ENCODE measurements at regions not wholly inside any gene's neighbourhood (a gene's known extent, or its start where the extent isn't known, plus 50 kb on each side); places are given as distances from the start of the nearest gene placed in this dataset.

DNA sequence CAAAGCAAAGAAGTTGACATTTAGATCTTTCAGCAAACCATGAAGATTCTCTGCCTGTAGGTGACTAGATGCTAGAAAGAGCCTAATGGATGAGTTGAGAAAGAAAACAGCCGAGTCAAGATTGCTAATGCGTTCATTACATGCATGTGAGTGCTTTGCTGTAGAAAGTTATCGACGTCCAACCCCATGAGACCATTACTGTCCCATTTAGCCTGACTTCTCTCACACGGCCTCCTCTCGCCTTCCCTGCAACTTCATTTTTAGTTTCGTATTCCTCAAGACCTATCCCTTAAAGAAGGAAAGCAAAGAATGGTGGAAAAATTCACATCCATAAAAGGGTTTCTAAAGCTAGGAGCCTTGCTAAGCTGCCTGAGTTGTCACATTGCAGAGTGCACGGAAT is 113.7 kb upstream of the DPP6 start:
- no peak for TF ChIP-seq CTCF (IDR thresholded peaks at IDR 0.05; ENCODE audit: extremely low read depth, missing control alignments)
- DNase-seq (ENCODE audit: low spot score) = no peak

DNA sequence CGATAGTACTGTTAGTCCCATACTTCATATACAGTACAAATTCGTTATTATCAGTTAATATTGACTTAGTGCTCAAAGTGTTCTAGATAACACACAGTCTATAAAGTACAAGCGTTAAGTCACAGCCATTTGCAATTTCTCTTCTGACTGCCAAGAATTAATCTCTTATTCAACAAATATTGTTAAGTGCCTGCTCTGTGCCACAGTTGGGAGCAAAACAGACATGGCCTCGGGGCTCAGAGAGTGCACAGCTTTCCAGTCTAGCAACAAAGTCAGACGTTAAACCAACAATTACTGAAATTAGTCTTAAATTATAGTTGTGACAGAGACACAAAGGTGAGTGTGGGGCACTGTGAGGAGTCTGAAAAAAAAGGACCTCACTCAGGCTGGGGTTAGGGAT is 113.0 kb upstream of the DPP6 start:
- no peak for TF ChIP-seq CTCF (IDR thresholded peaks at IDR 0.05; ENCODE audit: extremely low read depth, missing control alignments)
- DNase-seq (ENCODE audit: low spot score) = no peak

- no peak for TF ChIP-seq CTCF (IDR thresholded peaks at IDR 0.05; ENCODE audit: extremely low read depth, missing control alignments)
- DNase-seq (ENCODE audit: low spot score) = no peak
Observed at GRCh38 chr7:153939654-153940053, 112.5 kb upstream of the DPP6 start.

- TF ChIP-seq CTCF (IDR thresholded peaks at IDR 0.05; ENCODE audit: extremely low read depth, missing control alignments) = no peak
- DNase-seq (ENCODE audit: low spot score) = no peak
Observed at GRCh38 chr7:153941061-153941460, 111.1 kb upstream of the DPP6 start.

- no peak for DNase-seq (ENCODE audit: low spot score)
- TF ChIP-seq CTCF (IDR thresholded peaks at IDR 0.05; ENCODE audit: extremely low read depth, missing control alignments) = no peak
Observed at GRCh38 chr7:153942036-153942435, 110.2 kb upstream of the DPP6 start.

DNA sequence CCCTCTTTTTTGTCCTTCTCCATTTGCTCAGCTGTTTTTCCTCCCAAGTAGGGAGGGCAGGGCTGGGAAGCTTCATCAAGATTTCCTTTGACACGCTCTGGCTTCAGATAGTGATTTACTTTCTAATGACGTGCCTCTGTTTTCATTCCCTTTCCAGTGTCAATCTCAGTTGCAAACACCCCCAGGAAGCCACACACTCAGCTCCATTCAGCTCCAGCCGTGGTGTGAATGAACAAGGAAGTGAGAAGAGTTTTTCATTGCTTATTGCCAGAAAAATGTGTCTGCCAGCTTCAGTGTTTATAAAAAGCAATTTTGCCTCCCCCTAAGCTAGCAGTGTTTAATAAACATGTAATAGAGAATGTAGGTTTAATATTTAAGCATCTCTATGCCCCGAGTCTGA is 108.7 kb upstream of the DPP6 start:
- no peak for DNase-seq (ENCODE audit: low spot score)
- no peak for TF ChIP-seq CTCF (IDR thresholded peaks at IDR 0.05; ENCODE audit: extremely low read depth, missing control alignments)

DNA sequence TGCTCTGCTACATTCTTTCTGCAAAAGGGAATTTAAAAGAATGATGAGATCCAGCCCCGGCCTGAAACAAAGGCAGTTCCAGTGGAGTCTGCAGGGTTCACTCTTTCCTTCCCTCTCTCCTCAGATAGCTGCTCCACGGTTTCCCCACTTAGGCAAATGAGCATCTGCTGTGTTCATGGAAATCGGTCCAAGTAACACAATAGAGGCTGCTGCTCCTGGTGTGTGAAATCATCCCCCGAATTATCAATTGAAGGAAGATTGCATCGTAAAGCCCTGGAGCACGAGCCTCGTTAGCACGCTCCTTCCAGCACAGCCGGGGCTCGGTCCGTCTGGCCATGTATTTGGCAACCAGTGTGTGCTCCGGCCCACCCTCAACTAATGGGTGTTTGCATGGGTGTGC is 108.3 kb upstream of the DPP6 start:
- DNase-seq (ENCODE audit: low spot score) = no peak

More for the DNA sequence above, 108.3 kb upstream of the DPP6 start:
- TF ChIP-seq CTCF (IDR thresholded peaks at IDR 0.05; ENCODE audit: extremely low read depth, missing control alignments) = no peak

Data from GM20000 (cell line).